ENCODE measurements at regions not wholly inside any gene's neighbourhood (a gene's known extent, or its start where the extent isn't known, plus 50 kb on each side); places are given as distances from the start of the nearest gene placed in this dataset.
"Not testable (repeated sequence)": the region's sequence is repeated elsewhere in the genome, so short reads cannot be mapped to it uniquely, and the experiment has no call there.

- no peak for DNase-seq
Measured at GRCh38 chr10:62590306-62590705, 214.2 kb upstream of the ADO start.

- DNase-seq: peak; percentile 71
Measured at GRCh38 chr10:62594093-62594520, 210.4 kb upstream of the ADO start.

GRCh38 chr10:62597226-62597625, 207.3 kb upstream of the ADO start:
- no peak for DNase-seq

GRCh38 chr10:62599161-62599560, 205.4 kb upstream of the ADO start:
- no peak for DNase-seq

- DNase-seq: not testable (repeated sequence)
Measured at GRCh38 chr10:62606551-62606950, 198.0 kb upstream of the ADO start.

- DNase-seq: not testable (repeated sequence)
Measured at GRCh38 chr10:62608189-62608875, 196.2 kb upstream of the ADO start.

- peak; percentile 70 for DNase-seq
Measured at GRCh38 chr10:62610649-62611229, 193.8 kb upstream of the ADO start.

GRCh38 chr10:62613424-62613823, 191.1 kb upstream of the ADO start:
- no peak for DNase-seq

- DNase-seq: no peak
Measured at GRCh38 chr10:62613859-62614258, 190.7 kb upstream of the ADO start.

GRCh38 chr10:62614389-62615157, 189.9 kb upstream of the ADO start:
- DNase-seq: no peak

- DNase-seq: no peak
Measured at GRCh38 chr10:62616885-62617590, 187.5 kb upstream of the ADO start.

GRCh38 chr10:62617652-62618051, 186.9 kb upstream of the ADO start:
- DNase-seq: no peak

GRCh38 chr10:62618054-62618453, 186.5 kb upstream of the ADO start:
- DNase-seq: no peak

GRCh38 chr10:62618576-62619412, 185.7 kb upstream of the ADO start:
- no peak for DNase-seq

GRCh38 chr10:62619413-62619738, 185.1 kb upstream of the ADO start:
- no peak for DNase-seq

- no peak for DNase-seq
Measured at GRCh38 chr10:62620491-62620890, 184.0 kb upstream of the ADO start.

- no peak for DNase-seq
Measured at GRCh38 chr10:62623223-62623622, 181.3 kb upstream of the ADO start.

- no peak for DNase-seq
Measured at GRCh38 chr10:62625484-62625883, 179.0 kb upstream of the ADO start.

- DNase-seq: no peak
Measured at GRCh38 chr10:62626079-62626478, 178.4 kb upstream of the ADO start.

GRCh38 chr10:62626817-62627216, 177.7 kb upstream of the ADO start:
- no peak for DNase-seq

GRCh38 chr10:62627983-62628382, 176.5 kb upstream of the ADO start:
- peak; percentile 16 for DNase-seq

- DNase-seq: no peak
Measured at GRCh38 chr10:62631241-62631640, 173.3 kb upstream of the ADO start.
